Loucy (cell line): ENCODE measurements at regions not wholly inside any gene's neighbourhood (a gene's known extent, or its start where the extent isn't known, plus 50 kb on each side); places are given as distances from the start of the nearest gene placed in this dataset.

Experiments
- H2AFZ ChIP-seq: fragments of 200-600 bp; sonication (generic); 2 replicates; pipeline ENCODE4 v1.6.0; 2016; ENCODE audit warnings: antibody characterized with exemption, mild to moderate bottlenecking, low read length, moderate library complexity
- H3F3A ChIP-seq: fragments of 200-600 bp; 2 replicates; pipeline ENCODE4 v1.6.0; 2016; ENCODE audit warnings: antibody characterized with exemption, low read depth, mild to moderate bottlenecking
- H3K27me3 ChIP-seq: fragments of 200-600 bp; sonication (generic); 2 replicates; pipeline ENCODE4 v1.6.1; 2014; ENCODE audit warnings: low read length, mild to moderate bottlenecking; ENCODE audit not compliant: insufficient read depth, poor library complexity, severe bottlenecking
- H3K36me3 ChIP-seq: fragments of 200-600 bp; sonication (generic); 2 replicates; pipeline ENCODE4 v1.6.1; 2016; ENCODE audit warnings: low read length; ENCODE audit not compliant: insufficient read depth
- H3K4me1 ChIP-seq: fragments of 200-600 bp; sonication (generic); 2 replicates; pipeline ENCODE4 v1.5.1; 2014; ENCODE audit warnings: low read length, mild to moderate bottlenecking; ENCODE audit not compliant: insufficient read depth, poor library complexity, severe bottlenecking
- H3K4me2 ChIP-seq: fragments of 200-600 bp; sonication (generic); 2 replicates; pipeline ENCODE4 v1.6.0; 2014; ENCODE audit warnings: antibody characterized with exemption, low read length, low read depth, mild to moderate bottlenecking; ENCODE audit not compliant: poor library complexity, severe bottlenecking
- H3K4me3 ChIP-seq: fragments of 200-600 bp; sonication (generic); 2 replicates; pipeline ENCODE4 v1.5.1; 2014; ENCODE audit warnings: low read length, mild to moderate bottlenecking, mixed read lengths; ENCODE audit not compliant: poor library complexity, severe bottlenecking
- H3K79me2 ChIP-seq: fragments of 200-600 bp; sonication (generic); 2 replicates; pipeline ENCODE4 v1.6.1; 2014; ENCODE audit warnings: low read length; ENCODE audit not compliant: insufficient read depth
- H3K9ac ChIP-seq: fragments of 200-600 bp; sonication (generic); 2 replicates; pipeline ENCODE4 v1.6.0; 2014; ENCODE audit warnings: mild to moderate bottlenecking, low read depth, low read length, moderate library complexity; ENCODE audit not compliant: poor library complexity, severe bottlenecking
- H3K9me2 ChIP-seq: fragments of 200-600 bp; sonication (generic); replicated peaks from 2 replicates; pipeline ENCODE4 v1.6.1; 2016; ENCODE audit warnings: low read depth, low read length, mixed read lengths
- H3K9me3 ChIP-seq: fragments of 200-600 bp; sonication (generic); 2 replicates; pipeline ENCODE4 v1.6.1; 2014; ENCODE audit warnings: mild to moderate bottlenecking, antibody characterized with exemption, low read length, low read depth; ENCODE audit not compliant: insufficient read depth
- H4K20me1 ChIP-seq: fragments of 200-600 bp; sonication (generic); 2 replicates; pipeline ENCODE4 v1.6.0; 2014; ENCODE audit warnings: antibody characterized with exemption, low read length, mild to moderate bottlenecking; ENCODE audit not compliant: insufficient read depth, poor library complexity, severe bottlenecking
- EZH2phosphoT487 ChIP-seq: fragments of 200-600 bp; IDR thresholded peaks from 2 replicates; pipeline ENCODE4 v1.6.1; 2018; ENCODE audit warnings: antibody characterized with exemption, mild to moderate bottlenecking, moderate library complexity, borderline replicate concordance
- TF ChIP-seq, protein P1 (sequence below): fragments of 200-600 bp; sonication (generic); conservative IDR thresholded peaks from 2 replicates; pipeline ENCODE4 v1.5.1; 2014; ENCODE audit warnings: mild to moderate bottlenecking, antibody characterized with exemption, low read length

DNA sequence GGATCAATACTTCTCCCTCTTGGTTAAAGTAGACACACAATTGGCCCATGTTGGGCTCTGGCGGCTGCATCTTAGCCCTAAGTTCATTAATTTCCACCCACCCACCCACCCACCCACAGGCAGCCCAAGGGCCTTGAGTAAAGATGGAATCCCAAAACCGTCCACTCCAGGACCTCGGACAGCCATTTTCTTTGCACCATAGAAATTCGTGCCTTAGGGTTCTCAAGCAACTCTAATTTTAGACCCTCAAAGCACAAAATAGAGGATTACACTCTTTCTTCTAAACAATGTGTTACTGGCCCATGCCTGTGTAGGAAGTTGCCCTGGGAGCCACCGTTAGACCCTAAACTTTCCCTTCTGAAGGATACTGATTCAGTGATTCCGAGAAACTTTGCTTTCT lies 568.5 kb downstream of the IRX1 start:
- Histone ChIP-seq H3K79me2 (no peaks in the 10 kb centered on the region), H3K4me1 (no peaks in the 10 kb centered on the region), H3K36me3 (no peaks in the 10 kb centered on the region), H3K4me2 (no peak overlapping the region), H3K9me2 (no peaks in the 10 kb centered on the region), H3F3A (no peaks in the 10 kb centered on the region), H4K20me1 (no peaks in the 10 kb centered on the region), H3K9me3 (no peaks in the 10 kb centered on the region), H2AFZ (no peak overlapping the region), H3K9ac (no peak overlapping the region), H3K4me3 (no peak overlapping the region), H3K27me3 (no peaks in the 10 kb centered on the region)
- TF ChIP-seq, protein P1, sequence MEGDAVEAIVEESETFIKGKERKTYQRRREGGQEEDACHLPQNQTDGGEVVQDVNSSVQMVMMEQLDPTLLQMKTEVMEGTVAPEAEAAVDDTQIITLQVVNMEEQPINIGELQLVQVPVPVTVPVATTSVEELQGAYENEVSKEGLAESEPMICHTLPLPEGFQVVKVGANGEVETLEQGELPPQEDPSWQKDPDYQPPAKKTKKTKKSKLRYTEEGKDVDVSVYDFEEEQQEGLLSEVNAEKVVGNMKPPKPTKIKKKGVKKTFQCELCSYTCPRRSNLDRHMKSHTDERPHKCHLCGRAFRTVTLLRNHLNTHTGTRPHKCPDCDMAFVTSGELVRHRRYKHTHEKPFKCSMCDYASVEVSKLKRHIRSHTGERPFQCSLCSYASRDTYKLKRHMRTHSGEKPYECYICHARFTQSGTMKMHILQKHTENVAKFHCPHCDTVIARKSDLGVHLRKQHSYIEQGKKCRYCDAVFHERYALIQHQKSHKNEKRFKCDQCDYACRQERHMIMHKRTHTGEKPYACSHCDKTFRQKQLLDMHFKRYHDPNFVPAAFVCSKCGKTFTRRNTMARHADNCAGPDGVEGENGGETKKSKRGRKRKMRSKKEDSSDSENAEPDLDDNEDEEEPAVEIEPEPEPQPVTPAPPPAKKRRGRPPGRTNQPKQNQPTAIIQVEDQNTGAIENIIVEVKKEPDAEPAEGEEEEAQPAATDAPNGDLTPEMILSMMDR = no peak
- no peak for TF ChIP-seq EZH2phosphoT487

- Histone ChIP-seq H3K4me1 (no peaks in the 10 kb centered on the region), H3K79me2 (no peaks in the 10 kb centered on the region), H3K9me2 (no peaks in the 10 kb centered on the region), H3K9ac (no peak overlapping the region), H3K9me3 (peaks cover 5% of the 10 kb centered on the region; the same call in 1 of the 2 replicates), H2AFZ (no peak overlapping the region; the same call in 1 of the 2 replicates), H3K27me3 (no peaks in the 10 kb centered on the region), H3F3A (no peaks in the 10 kb centered on the region), H3K4me3 (no peak overlapping the region), H3K36me3 (no peaks in the 10 kb centered on the region), H4K20me1 (no peaks in the 10 kb centered on the region), H3K4me2 (no peak overlapping the region)
- TF ChIP-seq EZH2phosphoT487 = no peak
- TF ChIP-seq, protein P1 = no peak
Observed at GRCh38 chr5:4180703-4181102, 585.1 kb downstream of the IRX1 start.

- no peak for TF ChIP-seq EZH2phosphoT487
- TF ChIP-seq, protein P1 = no peak
- no peaks in the 10 kb centered on the region for H4K20me1 ChIP-seq
- no peak overlapping the region for H2AFZ ChIP-seq
Observed at GRCh38 chr5:4182144-4182543, 586.5 kb downstream of the IRX1 start.

More at GRCh38 chr5:4182144-4182543, 586.5 kb downstream of the IRX1 start:
- Histone ChIP-seq H3K9me3 (peaks cover 5% of the 10 kb centered on the region; the same call in 1 of the 2 replicates), H3F3A (no peaks in the 10 kb centered on the region), H3K4me1 (no peaks in the 10 kb centered on the region), H3K4me3 (no peak overlapping the region), H3K9me2 (no peaks in the 10 kb centered on the region), H3K27me3 (no peaks in the 10 kb centered on the region), H3K9ac (no peak overlapping the region), H3K4me2 (no peak overlapping the region), H3K36me3 (no peaks in the 10 kb centered on the region), H3K79me2 (no peaks in the 10 kb centered on the region)
